HK-2 (cell line): ENCODE measurements at regions not wholly inside any gene's neighbourhood (a gene's known extent, or its start where the extent isn't known, plus 50 kb on each side); places are given as distances from the start of the nearest gene placed in this dataset.

Experiments used
- DNase-seq: peaks from one replicate; pipeline ENCODE4 v3.0.0-alpha.2; 2018; ENCODE audit not compliant: unreplicated experiment

GRCh38 chr2:137729305-137729704 lies 235.0 kb upstream of the HNMT start:
- no peak for DNase-seq

- DNase-seq, result no peak
These were observed 226.7 kb upstream of the HNMT start for GRCh38 chr2:137737559-137737958.

- DNase-seq, result no peak
These were observed 222.4 kb upstream of the HNMT start for GRCh38 chr2:137741784-137742362.

- DNase-seq, result no peak
These were observed 216.8 kb upstream of the HNMT start for GRCh38 chr2:137747509-137747908.

GRCh38 chr2:137748533-137748932 lies 215.7 kb upstream of the HNMT start:
- DNase-seq, result no peak

- no peak for DNase-seq
These were observed 199.6 kb upstream of the HNMT start for GRCh38 chr2:137764646-137765045.

GRCh38 chr2:137769406-137769805 lies 194.9 kb upstream of the HNMT start:
- DNase-seq, result no peak

GRCh38 chr2:137770166-137770565 lies 194.1 kb upstream of the HNMT start:
- no peak for DNase-seq

- no peak for DNase-seq
These were observed 193.2 kb upstream of the HNMT start for GRCh38 chr2:137771064-137771463.

GRCh38 chr2:137772451-137772850 lies 191.8 kb upstream of the HNMT start:
- no peak for DNase-seq

GRCh38 chr2:137775529-137775928 lies 188.7 kb upstream of the HNMT start:
- DNase-seq, result no peak

GRCh38 chr2:137776697-137777096 lies 187.6 kb upstream of the HNMT start:
- no peak for DNase-seq

- no peak for DNase-seq
These were observed 166.6 kb upstream of the HNMT start for GRCh38 chr2:137797641-137798040.

- no peak for DNase-seq
These were observed 164.7 kb upstream of the HNMT start for GRCh38 chr2:137799600-137799999.

GRCh38 chr2:137800386-137800785 lies 163.9 kb upstream of the HNMT start:
- no peak for DNase-seq

- no peak for DNase-seq
These were observed 163.0 kb upstream of the HNMT start for GRCh38 chr2:137801228-137801627.

- no peak for DNase-seq
These were observed 162.2 kb upstream of the HNMT start for GRCh38 chr2:137802038-137802437.

- no peak for DNase-seq
These were observed 158.0 kb upstream of the HNMT start for GRCh38 chr2:137806068-137806805.

- DNase-seq, result no peak
These were observed 155.0 kb upstream of the HNMT start for GRCh38 chr2:137809252-137809651.

- no peak for DNase-seq
These were observed 154.4 kb upstream of the HNMT start for GRCh38 chr2:137809837-137810236.

- no peak for DNase-seq
These were observed 151.8 kb upstream of the HNMT start for GRCh38 chr2:137812517-137812916.

GRCh38 chr2:137813176-137813575 lies 151.1 kb upstream of the HNMT start:
- DNase-seq, result no peak

- no peak for DNase-seq
These were observed 147.2 kb upstream of the HNMT start for GRCh38 chr2:137817058-137817457.

GRCh38 chr2:137823196-137823595 lies 141.1 kb upstream of the HNMT start:
- no peak for DNase-seq
